ENCODE measurements at regions not wholly inside any gene's neighbourhood (a gene's known extent, or its start where the extent isn't known, plus 50 kb on each side); places are given as distances from the start of the nearest gene placed in this dataset.
"Not testable (repeated sequence)": the region's sequence is repeated elsewhere in the genome, so short reads cannot be mapped to it uniquely, and the experiment has no call there.

DNA sequence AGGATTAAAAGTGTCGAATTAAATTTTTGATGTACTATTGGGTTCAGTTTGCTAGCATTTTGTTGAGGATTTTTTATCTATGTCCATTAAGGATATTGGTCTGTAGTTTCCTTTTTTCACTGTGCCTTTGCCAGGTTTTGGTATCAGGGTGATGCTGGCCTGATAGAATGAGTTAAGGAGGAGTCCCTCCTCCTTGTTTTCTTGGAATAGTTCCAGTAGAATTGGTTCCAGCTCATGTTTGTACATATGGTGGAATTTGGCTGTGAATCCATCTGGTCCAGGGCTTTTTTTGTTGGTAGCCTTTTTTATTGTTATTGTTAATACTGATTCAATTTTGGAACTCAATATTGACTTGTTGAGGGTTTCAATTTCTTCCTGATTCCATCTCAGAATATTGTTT, 141.8 kb downstream of the SIM1 start:
- no peak for DNase-seq (ENCODE audit: low read depth in 2 of 2)

DNA sequence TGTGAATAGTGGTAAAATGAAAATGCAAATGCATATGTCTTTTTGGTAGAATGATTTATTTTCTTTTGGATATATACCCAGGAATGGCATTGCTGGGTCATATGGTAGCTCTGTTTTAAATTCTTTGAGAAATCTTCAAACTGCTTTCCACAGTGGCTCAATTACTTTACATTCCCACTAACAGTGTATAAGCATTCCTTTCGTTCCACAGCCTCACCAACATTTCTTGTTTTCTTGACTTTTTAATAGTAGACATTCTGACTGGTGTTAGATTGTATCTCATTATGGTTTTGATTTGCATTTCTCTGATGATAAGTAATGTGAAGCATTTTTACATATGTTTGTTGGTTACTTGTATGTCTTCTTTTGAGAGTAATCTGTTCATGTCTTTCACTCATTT, 144.0 kb downstream of the SIM1 start:
- DNase-seq (ENCODE audit: low read depth in 2 of 2) = no peak

DNA sequence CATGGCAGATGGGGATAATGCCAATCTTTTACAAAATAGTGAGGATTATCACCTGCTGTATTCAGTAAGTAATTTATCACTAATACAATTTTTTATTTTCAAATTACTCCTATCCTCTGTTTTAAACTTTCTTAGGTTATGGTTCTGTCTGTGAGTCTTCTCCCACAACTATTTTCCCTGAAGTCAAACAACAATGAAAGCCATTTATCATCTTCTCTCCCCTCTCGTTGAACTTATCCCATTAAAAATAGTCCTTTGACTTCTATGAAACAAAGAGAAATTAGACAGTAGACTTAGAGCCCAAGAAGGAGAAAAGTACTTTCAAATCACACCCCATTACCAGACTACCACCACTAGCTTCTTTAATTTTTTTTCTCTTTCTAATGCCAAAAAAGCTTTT, 147.7 kb downstream of the SIM1 start:
- no peak for DNase-seq (ENCODE audit: low read depth in 2 of 2)

DNA sequence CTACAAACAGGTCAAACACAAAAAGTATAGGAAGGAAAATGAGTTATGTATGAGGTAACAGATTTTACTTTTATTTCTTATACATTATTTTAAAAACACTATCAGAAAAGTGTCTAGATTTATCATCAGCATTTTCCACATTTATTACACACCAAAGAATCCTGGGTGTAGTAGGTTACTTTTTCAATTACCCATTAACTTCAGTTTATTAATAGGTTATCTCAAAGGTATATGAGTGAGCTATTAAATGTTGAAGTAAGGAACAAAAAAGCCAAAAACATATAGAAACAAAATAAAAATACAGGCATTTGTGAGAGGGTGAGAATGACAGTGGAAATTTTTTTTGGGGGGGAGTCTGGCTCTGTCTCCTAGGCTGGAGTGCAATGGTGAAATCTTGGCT, 150.5 kb downstream of the SIM1 start:
- DNase-seq (ENCODE audit: low read depth in 2 of 2) = no peak

DNA sequence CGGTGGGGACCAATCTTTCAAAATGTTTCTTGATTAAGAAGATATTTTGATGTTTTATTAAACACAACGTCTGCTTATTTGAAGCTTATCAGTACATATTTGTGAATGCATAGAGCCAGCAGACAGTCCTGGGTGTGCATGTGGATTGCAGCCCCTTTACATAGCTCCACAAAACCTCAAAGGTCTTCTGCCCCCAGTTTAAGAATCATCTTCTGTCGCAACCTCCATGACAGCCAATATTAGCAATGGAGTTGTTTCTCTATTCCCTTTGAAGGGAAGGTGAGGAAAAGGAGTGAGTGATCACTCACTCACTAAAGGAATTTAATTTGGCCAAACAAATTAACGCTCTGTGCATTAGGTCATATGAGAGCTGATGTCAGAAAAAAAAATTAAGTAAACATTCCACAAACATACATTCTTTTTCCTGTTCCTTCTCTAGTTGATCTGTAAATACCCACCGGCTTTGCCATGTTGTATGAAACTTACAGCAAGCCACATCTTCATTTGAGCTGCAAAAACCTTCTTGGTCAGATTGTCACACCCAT, 152.9 kb downstream of the SIM1 start:
- no peak for DNase-seq (ENCODE audit: low read depth in 2 of 2)

DNA sequence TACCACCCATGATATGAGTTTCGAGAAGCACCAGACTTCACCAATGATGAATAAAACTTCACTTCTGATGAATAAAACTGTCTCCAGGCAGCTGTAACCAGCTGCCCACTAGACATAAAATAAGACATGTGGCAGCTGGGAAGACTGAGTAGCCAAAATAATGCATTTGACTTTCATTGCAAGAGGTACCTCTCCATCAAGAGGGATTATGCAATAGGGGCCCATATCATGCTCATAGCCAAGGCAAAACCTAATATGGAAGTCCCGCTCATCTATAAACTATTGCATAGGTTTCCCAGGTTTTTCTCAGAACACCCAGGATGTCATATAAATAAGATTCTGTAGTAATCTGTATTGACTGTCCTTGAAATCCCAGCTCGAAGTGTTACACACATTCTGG, 155.5 kb downstream of the SIM1 start:
- no peak for DNase-seq (ENCODE audit: low read depth in 2 of 2)

DNA sequence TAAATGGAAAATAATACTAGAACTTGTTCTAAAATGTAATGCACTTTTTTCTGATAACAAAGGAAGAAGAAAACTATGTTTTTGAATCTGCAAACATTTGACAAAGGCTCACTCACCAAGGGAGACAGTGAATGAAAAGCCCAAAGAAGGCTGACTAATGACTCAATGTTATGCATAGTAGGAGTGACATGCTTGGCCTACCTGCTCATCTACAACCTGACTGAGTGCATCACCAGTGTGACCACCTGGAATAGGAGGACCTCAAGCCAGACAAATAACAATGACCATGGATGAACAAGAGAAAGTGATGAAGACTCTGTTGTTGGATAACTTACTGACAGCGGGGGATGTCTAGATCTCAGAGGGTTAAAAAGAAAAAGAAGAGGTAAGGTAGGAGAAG, 157.2 kb downstream of the SIM1 start:
- no peak for DNase-seq (ENCODE audit: low read depth in 2 of 2)

DNA sequence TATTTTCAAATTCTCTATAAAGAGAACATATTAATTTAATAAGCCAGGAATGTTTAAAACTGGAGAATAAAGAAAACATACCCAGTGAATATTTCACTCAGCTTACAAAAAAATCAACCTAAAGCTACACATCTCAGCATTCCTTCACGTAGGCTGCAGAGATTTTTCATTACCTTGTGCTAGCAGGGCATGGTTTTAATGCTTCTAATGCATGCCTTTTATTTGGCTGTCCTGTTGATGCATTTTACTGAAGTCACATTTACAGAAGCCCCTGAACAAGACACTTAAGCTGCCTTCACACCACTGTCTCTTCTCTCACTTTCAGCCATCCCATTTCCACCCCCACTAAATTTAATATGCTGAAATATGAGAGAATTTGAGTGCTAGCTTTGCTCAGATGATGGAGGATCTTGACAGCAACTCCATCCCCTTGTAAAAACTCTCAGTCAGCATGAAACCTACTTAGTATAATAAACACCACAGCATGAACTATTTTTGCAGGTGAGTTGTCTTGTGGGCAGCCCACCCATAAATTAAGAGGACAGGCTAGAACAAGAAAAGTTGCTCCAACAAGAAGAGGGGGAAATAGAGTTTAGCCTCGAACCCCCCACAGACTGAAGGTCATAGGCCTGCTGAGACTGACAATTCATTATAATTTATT, 159.4 kb downstream of the SIM1 start:
- DNase-seq (ENCODE audit: low read depth in 2 of 2) = no peak

DNA sequence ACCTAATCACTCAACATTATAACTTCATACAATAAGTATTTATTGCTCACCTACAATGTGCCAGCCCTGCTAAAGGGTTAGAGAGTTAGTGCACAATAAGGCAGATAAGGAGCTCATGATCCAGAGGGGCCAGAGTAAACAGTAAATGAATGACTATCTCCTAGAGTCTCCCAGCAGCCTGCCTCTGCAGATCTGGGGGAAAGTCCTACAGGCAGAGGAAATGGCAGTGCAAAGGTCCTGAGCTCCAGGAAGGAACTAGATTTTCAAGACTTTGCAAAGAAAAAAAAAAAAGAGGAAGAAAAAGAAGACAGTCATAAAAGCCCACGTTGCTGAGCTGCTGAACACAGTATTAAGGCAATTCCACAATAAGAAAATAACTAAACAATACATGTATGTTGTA, 160.1 kb downstream of the SIM1 start:
- DNase-seq (ENCODE audit: low read depth in 2 of 2) = no peak

DNA sequence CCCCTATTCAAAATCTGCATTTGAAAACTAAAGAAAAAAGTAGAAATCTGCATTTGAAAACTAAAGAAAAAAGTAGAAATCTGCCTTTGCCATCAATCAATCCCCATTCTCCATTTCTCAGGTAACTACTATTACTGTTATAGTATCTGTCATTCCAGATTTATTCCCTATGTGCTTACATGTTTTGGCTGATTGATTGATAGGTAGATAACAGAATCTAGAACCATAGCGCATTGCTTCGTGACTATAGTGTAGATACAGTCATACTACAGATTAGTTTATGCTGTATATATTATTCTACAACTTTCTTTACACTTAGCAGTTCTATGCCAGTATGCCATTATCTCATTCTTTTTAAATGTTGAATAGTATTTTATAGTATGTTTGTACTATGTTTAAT, 163.0 kb downstream of the SIM1 start:
- DNase-seq (ENCODE audit: low read depth in 2 of 2) = no peak

DNA sequence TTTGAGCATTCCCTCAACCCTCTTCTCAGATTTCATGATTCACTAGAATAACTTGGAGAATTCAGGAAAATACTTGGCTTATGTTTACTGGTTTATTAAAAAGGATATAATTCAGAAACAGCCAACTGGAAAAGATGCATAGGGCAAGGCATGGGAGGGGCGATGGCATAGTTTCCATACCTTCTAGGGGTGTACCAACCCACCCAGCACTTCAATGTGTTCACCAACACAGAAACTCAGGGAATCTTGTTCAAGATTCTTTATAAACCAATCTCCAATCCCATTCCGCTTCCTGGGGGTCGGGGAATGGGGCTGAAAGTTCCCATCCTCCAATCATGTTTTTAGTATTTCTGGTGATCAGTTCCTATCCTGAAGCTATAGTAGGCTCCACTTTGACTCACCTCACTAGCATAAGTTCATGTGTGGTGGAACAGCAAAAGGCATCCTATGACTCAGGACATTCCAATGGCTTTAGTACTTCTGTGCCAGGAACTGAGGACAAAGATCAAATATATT, 164.4 kb downstream of the SIM1 start:
- DNase-seq (ENCODE audit: low read depth in 2 of 2) = no peak

DNA sequence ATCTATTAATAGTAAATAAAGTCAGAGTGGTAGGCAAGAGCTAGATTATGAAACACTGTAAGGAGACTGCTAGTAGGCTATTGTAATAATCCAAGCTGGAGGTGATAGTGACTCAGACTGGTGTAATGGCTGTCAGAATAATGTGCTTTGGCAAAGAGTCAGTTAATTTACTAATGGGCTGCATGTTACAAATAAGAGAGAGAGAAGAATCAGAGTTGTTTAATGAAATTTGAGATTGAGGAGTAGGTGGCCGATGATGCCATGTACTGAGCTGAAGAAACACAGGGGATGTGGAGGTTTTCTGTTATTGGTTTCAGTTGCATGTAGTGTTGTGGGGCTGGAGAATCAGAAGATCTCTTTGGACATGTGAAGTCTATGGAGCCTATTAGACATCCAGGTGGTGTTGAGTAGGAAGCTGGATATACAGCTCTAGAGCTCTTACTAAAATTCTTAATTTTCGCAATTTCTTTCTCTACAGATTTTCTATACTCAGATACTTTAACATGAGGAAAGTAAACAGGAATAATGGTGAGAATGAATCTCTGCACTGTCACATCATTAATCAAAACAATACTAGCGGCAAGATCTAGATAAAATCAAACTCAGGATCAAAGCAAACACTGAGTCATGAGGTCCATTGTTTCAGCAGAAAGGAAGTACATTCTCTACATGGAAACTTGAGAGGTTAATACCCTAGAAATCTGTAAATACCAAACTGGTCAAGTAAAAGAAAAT, 167.7 kb downstream of the SIM1 start:
- no peak for DNase-seq (ENCODE audit: low read depth in 2 of 2)

DNA sequence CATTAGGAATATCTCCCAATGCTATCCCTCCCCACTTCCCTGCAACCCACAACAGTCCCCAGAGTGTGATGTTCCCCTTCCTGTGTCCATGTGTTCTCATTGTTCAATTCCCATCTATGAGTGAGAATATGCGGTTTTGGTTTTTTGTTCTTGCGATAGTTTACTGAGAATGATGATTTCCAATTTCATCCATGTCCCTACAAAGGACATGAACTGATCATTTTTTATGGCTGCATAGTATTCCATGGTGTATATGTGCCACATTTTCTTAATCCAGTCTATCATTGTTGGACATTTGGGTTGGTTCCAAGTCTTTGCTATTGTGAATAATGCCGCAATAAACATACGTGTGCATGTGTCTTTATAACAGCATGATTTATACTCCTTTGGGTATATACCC, 169.5 kb downstream of the SIM1 start:
- not testable (repeated sequence) for DNase-seq (ENCODE audit: low read depth in 2 of 2)

DNA sequence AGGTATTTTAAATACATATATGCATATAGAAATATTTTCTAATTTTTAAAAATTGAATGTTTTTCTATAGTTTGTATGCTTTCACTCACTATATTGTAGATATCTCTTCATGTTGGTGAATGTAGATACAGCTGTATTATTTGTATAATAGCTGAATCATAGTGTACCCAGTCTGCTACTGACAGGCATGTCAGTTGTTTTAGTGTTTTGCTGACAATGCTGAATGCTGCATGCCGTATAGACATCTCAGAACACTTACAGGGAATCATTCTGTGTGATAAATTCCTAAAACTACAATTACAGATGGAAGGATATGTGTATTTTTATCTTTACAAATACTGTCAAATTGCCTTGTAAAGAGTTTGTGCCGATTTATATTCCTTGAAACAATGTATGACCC, 175.4 kb downstream of the SIM1 start:
- DNase-seq (ENCODE audit: low read depth in 2 of 2) = no peak

DNA sequence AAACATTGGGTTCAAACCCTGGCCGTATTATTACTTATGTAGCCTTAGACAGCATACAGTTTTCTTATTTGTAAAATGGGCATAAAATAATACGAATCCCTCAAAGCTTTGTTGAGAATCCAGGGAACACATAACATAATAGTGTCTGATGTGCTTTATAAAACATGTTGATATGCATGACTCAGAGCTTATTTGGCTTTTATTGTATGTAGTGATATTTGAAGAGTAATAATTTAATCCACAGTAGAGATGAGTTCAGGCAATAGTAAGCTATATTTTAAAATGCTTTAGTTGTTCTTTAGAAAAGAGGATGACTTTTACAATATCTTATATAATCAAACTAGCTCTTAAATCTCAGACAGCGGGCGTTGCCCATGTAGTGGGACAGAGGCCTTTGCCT, 176.4 kb downstream of the SIM1 start:
- no peak for DNase-seq (ENCODE audit: low read depth in 2 of 2)

DNA sequence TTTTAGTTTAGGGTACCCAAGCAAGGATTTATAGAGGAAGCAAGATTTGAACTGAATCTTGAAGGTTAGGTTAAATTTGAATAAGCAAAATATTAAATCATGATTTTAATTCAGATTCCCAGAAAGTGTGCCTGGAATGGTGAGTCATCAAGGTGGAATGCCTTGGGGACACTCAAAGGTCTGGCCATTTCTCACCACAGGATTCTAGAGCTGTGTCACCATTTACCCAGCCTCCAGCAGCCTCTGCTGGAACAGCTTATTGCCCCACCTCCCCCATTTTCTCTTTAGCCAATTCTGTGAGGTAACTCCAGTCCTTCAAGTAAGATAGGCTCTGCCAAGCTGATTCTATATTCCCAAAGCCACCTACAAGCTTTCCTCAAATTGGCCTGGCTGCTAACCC, 181.4 kb downstream of the SIM1 start:
- no peak for DNase-seq (ENCODE audit: low read depth in 2 of 2)

DNA sequence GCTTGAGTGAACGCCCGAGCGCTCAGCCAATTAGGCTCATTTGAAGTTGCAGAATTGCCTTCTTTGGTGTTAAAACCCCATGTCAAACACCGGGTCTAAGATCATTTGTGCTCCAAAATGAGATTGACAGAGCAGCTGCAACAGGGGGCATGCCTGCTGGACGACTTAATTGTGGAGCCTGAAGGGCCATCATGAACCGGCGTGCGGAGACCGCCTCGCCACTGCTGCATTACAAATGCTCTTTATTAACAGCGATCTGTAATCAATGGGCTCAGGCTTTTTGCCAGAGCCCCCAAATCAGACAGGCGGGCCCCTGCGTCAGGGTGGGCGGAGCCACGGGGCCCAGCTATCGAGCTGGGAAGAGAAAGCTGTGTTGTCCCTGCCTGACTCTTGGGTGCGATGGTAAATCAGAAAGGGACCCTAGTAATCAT, 183.2 kb downstream of the SIM1 start:
- no peak for DNase-seq (ENCODE audit: low read depth in 2 of 2)

DNA sequence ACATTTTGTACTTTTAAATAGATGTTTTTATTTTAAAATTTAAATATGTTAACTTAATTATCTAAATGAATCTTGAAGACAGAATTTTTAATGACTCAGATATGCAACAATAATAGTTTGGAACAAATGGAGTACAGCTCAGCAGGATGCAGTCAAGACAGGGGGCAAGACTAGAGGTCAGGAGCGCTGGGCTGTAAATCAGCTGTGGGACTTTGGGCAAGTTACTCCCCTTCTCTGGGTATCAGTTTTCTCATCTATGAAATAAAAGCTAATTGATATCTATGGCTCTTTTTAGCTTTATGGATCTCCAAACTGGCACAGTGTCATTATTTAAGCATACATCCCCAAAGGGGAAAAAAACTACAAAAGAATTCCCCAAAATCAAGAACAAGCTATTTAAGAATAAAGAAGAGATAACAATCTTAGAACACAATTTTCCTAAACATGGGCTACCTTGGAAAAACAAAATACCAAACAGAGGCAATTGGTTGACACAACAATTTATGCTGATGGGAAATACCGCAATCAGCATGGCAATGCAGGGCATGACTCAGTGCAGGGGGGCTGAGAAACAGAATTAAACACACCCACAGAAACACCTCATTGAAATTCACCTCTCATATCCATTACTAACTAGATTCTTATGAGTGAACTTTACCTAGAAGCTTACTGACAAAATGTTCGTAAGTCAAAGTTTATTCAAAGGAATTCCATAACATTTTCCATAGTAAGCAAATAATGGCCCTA, 188.2 kb downstream of the SIM1 start:
- DNase-seq (ENCODE audit: low read depth in 2 of 2) = no peak

DNA sequence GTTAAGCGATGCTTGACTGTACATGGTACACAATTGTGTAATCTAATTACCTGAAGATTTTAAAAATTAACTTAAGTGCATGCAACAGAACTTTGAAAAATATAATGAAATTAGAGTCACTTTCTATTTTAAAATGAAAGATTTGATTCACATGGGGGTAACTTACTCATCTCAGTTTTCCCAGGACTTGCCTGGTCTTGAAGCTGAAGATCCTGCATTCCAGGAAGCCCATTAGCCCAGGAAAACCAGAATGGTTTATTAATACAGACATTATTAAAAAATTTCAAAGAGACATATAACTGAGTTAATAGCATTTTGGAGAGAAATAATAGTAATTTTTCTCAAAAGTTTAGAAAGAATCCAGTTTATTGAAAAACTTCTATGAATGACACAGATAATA, 190.6 kb downstream of the SIM1 start:
- no peak for DNase-seq (ENCODE audit: low read depth in 2 of 2)

DNA sequence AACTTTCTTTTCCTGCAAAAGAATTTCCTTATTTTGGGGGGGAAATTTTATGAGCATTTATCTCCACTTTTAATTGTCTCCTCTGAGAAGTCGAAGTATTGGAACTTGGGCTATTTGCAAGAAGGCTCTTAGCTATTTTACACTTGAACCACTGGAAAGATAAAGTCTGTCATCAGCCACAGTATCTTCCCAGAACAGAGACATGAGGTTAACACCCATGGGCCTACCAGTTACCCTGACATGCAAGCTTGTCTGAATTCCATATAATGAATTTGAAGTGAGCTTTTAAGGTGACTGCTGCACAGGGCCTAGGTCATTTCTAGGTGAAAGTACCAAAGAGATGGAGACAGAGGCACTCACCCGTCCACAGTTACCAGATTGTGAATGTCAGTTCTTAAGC, 193.1 kb downstream of the SIM1 start:
- no peak for DNase-seq (ENCODE audit: low read depth in 2 of 2)

DNA sequence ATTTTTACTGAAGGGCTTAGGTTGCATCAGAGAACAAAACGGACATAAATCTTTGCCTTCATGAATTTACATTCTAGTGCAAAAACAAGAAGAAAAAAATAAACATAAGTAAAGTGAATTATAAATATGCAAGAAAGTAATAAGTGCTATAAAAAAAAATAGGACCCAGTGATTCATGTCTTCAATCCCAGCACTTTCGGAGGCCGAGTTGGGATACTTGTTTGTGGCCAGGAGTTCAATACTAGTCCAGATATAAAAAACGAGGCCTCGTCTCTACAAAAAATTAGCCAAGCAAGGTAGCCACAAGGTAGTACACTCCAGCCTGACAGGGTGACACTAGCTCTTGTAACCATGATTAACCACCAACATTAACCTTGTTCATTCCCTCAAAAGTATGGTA, 193.5 kb downstream of the SIM1 start:
- no peak for DNase-seq (ENCODE audit: low read depth in 2 of 2)

DNA sequence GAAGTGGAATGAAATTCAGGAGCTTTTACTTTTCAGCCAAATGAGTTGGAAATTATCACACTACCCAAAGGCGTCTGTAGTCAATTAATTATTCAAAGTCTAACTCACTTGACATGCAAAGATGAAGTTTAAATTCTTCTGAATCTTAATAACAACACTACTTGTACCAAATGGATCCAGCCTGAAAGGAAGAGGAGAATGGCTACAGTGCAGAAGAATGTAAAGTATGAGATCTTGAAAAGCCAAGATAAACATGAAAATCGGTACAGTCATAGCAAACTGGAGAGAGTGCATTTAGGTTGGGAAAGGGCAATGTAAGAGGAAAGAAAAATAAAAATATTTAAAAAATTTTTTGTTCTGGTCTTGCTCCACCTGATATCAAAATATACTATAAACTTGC, 195.5 kb downstream of the SIM1 start:
- no peak for DNase-seq (ENCODE audit: low read depth in 2 of 2)

DNA sequence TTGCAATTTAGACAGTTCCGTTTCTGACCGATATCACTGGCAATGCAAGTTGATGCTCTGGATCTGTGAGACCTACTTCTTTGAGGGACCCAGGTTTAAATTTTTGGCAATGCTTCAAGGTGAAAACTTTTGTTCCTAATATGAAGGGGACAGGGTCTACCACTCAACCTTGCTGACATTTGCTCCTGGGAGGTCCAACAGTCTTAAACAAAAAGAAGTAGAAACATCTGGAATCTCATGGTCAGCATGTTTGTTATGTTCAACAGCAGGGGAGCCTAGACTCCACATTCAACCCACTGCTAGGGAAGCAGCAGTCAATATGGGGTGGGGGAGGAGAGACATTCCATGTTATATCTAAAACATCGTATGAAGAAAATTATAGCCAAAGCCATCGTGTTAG, 196.4 kb downstream of the SIM1 start:
- no peak for DNase-seq (ENCODE audit: low read depth in 2 of 2)
